HCT116 (cell line): ENCODE measurements at regions not wholly inside any gene's neighbourhood (a gene's known extent, or its start where the extent isn't known, plus 50 kb on each side); places are given as distances from the start of the nearest gene placed in this dataset.

Experiments
- ATAC-seq: fragments of 200-7000 bp; cut with Tn5 transposase; 2 replicates; pipeline ENCODE4 v1.9.1; 2020; ENCODE audit warnings: mild to moderate bottlenecking, moderate library complexity
- BruUV-seq: library from RNA; stranded (reverse); fragments of 400-500 nt; replicated peaks from 2 replicates; lab custom pipeline; 2021; lab: Mats Ljungman, UMichigan
- CTCF ChIA-PET: fragments of 300-600 bp; sonication (Branson Sonifier 250); formaldehyde crosslinking; loops from one replicate; lab custom pipeline; 2021; ENCODE audit warnings: antibody characterized with exemption; lab: Charles Lee
- POLR2A ChIA-PET: fragments of 300-600, 350-600 bp; sonication (Branson Sonifier 250); formaldehyde crosslinking; loops from one replicate; lab custom pipeline; 2021; ENCODE audit warnings: antibody characterized with exemption; lab: Charles Lee
- RAD21 ChIA-PET, 2 experiments: fragments of 300-600 bp; sonication (Branson Sonifier 250); formaldehyde crosslinking; loops; one replicate each; lab custom pipeline; 2023; ENCODE audit warnings: low total read pairs in 2 of 2; ENCODE audit not compliant: uncharacterized antibody in 2 of 2, unreplicated experiment in 2 of 2, low non-redundant PET in 1 of 2; lab: Charles Lee
- DNase-seq: peaks from one replicate; pipeline ENCODE4 v3.0.0-alpha.2; 2010; ENCODE audit warnings: low read depth, low spot score
- H2AFZ ChIP-seq: fragments of 200-600 bp; shearing (Covaris generic), sonication (generic); 2 replicates; pipeline ENCODE4 v1.6.1; 2017; ENCODE audit warnings: low read depth, mixed run types, mixed read lengths, antibody characterized with exemption, low read length; ENCODE audit not compliant: poor library complexity, severe bottlenecking
- H3K27ac ChIP-seq: 2 replicates; pipeline ENCODE4 v1.5.1; 2012; ENCODE audit warnings: low read depth, low read length
- H3K27me3 ChIP-seq: fragments of 200-600 bp; sonication (generic); 2 replicates; pipeline ENCODE4 v1.6.1; 2016; ENCODE audit warnings: mixed run types, low read length, mixed read lengths; ENCODE audit not compliant: insufficient read depth
- H3K36me3 ChIP-seq, 2 experiments: fragments of 200-500 bp in 1 of 2; fragments of 200-600 bp in 1 of 2; sonication (Bioruptor generic) in 1 of 2; sonication (generic) in 1 of 2; 2 replicates each; pipeline versions ENCODE4 v1.5.1 to v1.6.1; 2014 to 2016; ENCODE audit warnings: low read length in 2 of 2, inconsistent platforms in 1 of 2, mixed read lengths in 1 of 2, mixed run types in 1 of 2; ENCODE audit not compliant: insufficient read depth in 2 of 2, control insufficient read depth in 1 of 2
- H3K4me1 ChIP-seq, 2 experiments: fragments of 200-600 bp in 1 of 2; sonication (generic) in 1 of 2; 2 replicates each; pipeline versions ENCODE4 v1.5.1 to v1.6.1; 2012 to 2017; ENCODE audit warnings: low read length in 2 of 2, inconsistent platforms in 1 of 2, mild to moderate bottlenecking in 1 of 2, mixed read lengths in 1 of 2, mixed run types in 1 of 2, moderate library complexity in 1 of 2; ENCODE audit not compliant: insufficient read depth in 2 of 2, control insufficient read depth in 1 of 2
- H3K4me2 ChIP-seq: fragments of 200-600 bp; sonication (generic); 2 replicates; pipeline ENCODE4 v1.6.1; 2017; ENCODE audit warnings: mixed run types, low read length, mixed read lengths
- H3K4me3 ChIP-seq, 2 experiments: fragments of 200-600 bp in 1 of 2; sonication (generic) in 1 of 2; replicated peaks in 1 of 2; 2 replicates each; pipeline ENCODE4 v1.5.1; 2011 to 2016; ENCODE audit warnings: low read length in 2 of 2, control low read depth in 1 of 2, low read depth in 1 of 2, mild to moderate bottlenecking in 1 of 2, mixed read lengths in 1 of 2, mixed run types in 1 of 2
- H3K79me2 ChIP-seq: fragments of 200-600 bp; sonication (generic); 2 replicates; pipeline ENCODE4 v1.6.1; 2017; ENCODE audit warnings: mild to moderate bottlenecking, mixed run types, low read length, moderate library complexity, mixed read lengths; ENCODE audit not compliant: insufficient read depth
- H3K9ac ChIP-seq: fragments of 200-600 bp; sonication (generic); 2 replicates; pipeline ENCODE4 v1.6.1; 2016; ENCODE audit warnings: low read length, mixed read lengths
- H3K9me2 ChIP-seq: fragments of 200-600 bp; sonication (generic), shearing (Covaris generic); 2 replicates; pipeline ENCODE4 v1.6.1; 2017; ENCODE audit warnings: mixed run types, mild to moderate bottlenecking, moderate library complexity; ENCODE audit not compliant: insufficient read depth
- H3K9me3 ChIP-seq, 2 experiments: fragments of 200-500 bp in 1 of 2; fragments of 200-600 bp in 1 of 2; sonication (Bioruptor generic) in 1 of 2; sonication (generic) in 1 of 2; 2 replicates each; pipeline ENCODE4 v1.6.1; 2014 to 2017; ENCODE audit warnings: low read length in 2 of 2, mixed read lengths in 2 of 2, inconsistent platforms in 1 of 2, low read depth in 1 of 2, mild to moderate bottlenecking in 1 of 2, mixed run types in 1 of 2, moderate library complexity in 1 of 2; ENCODE audit not compliant: control insufficient read depth in 1 of 2, insufficient read depth in 1 of 2
- H4K20me1 ChIP-seq: fragments of 200-600 bp; sonication (generic), shearing (Covaris generic); 2 replicates; pipeline ENCODE4 v1.6.1; 2017; ENCODE audit warnings: mixed run types, mild to moderate bottlenecking, moderate library complexity; ENCODE audit not compliant: insufficient read depth
- CEBPB ChIP-seq: IDR thresholded peaks from 2 replicates; pipeline ENCODE4 v1.6.1; 2012; ENCODE audit warnings: low read depth
- EGR1 ChIP-seq: IDR thresholded peaks from 2 replicates; pipeline ENCODE4 v1.6.1; 2012; ENCODE audit warnings: low read depth
- ELF1 ChIP-seq: IDR thresholded peaks from 2 replicates; pipeline ENCODE4 v1.6.1; 2012; ENCODE audit warnings: low read depth, borderline replicate concordance
- EZH2 ChIP-seq: fragments of 200-600 bp; sonication (generic); IDR thresholded peaks from 2 replicates; pipeline ENCODE4 v1.6.1; 2017; ENCODE audit warnings: antibody characterized with exemption, mixed run types
- FOSL1 ChIP-seq: IDR thresholded peaks from 2 replicates; pipeline ENCODE4 v1.6.1; 2012; ENCODE audit warnings: low read depth
- MAX ChIP-seq: IDR thresholded peaks from 2 replicates; pipeline ENCODE4 v1.6.1; 2012
- POLR2A ChIP-seq: IDR thresholded peaks from 2 replicates; pipeline ENCODE4 v1.7.0; 2011; ENCODE audit warnings: borderline replicate concordance; ENCODE audit not compliant: insufficient read depth, insufficient read length; ENCODE audit errors: extremely low read depth
- RAD21 ChIP-seq: IDR thresholded peaks from 2 replicates; pipeline ENCODE4 v1.6.1; 2012; ENCODE audit warnings: low read depth, mild to moderate bottlenecking
- SIN3A ChIP-seq: IDR thresholded peaks from 2 replicates; pipeline ENCODE4 v1.6.1; 2012; ENCODE audit warnings: low read depth
- SP1 ChIP-seq: IDR thresholded peaks from 2 replicates; pipeline ENCODE4 v1.6.1; 2012; ENCODE audit warnings: low read depth
- SRF ChIP-seq: IDR thresholded peaks from 2 replicates; pipeline ENCODE4 v1.6.1; 2012; ENCODE audit warnings: low read depth
- TCF7L2 ChIP-seq: IDR thresholded peaks from 2 replicates; pipeline ENCODE4 v1.7.0; 2011; ENCODE audit warnings: borderline replicate concordance, inconsistent platforms; ENCODE audit not compliant: insufficient read depth, insufficient read length; ENCODE audit errors: extremely low read depth
- YY1 ChIP-seq: IDR thresholded peaks from 2 replicates; pipeline ENCODE4 v1.6.1; 2011; ENCODE audit warnings: low read length, low read depth, moderate library complexity, mild to moderate bottlenecking; ENCODE audit not compliant: insufficient replicate concordance; ENCODE audit errors: extremely low read depth
- ZFX ChIP-seq: fragments of 450-650 bp; IDR thresholded peaks from 2 replicates; pipeline ENCODE4 v1.6.1; 2017
- ZNF274 ChIP-seq: fragments of 200-500 bp; sonication (Bioruptor generic); IDR thresholded peaks from 2 replicates; pipeline ENCODE4 v1.6.1; 2014; ENCODE audit warnings: mild to moderate bottlenecking, low read depth, low read length, inconsistent platforms
- intact Hi-C: fragments of 100-400 bp; cut with micrococcal nuclease; formaldehyde crosslinking; loops from 2 replicates; pipeline ENCODE4 v1.10.0; 2022
- TF ChIP-seq, protein P1 (sequence below), 3 experiments: fragments of 200-600 bp in 1 of 3; sonication (generic) in 1 of 3; IDR thresholded peaks in 2 of 3; conservative IDR thresholded peaks in 1 of 3; 2 replicates each; pipeline ENCODE4 v1.5.1; 2012 to 2017; ENCODE audit warnings: low read depth in 2 of 3, low read length in 2 of 3, antibody characterized with exemption in 1 of 3, borderline replicate concordance in 1 of 3, control low read depth in 1 of 3, mild to moderate bottlenecking in 1 of 3, mixed read lengths in 1 of 3, mixed run types in 1 of 3, moderate library complexity in 1 of 3; ENCODE audit not compliant: insufficient read depth in 1 of 3
- TF ChIP-seq, protein P2 (sequence below): IDR thresholded peaks from 2 replicates; pipeline ENCODE4 v1.6.1; 2011; ENCODE audit warnings: mild to moderate bottlenecking, low read length, moderate library complexity; ENCODE audit not compliant: insufficient replicate concordance; ENCODE audit errors: extremely low read depth
- TF ChIP-seq, protein P3 (sequence below): IDR thresholded peaks from 2 replicates; pipeline ENCODE4 v1.6.1; 2012

- ChIA-PET RAD21 (no interaction called here), CTCF (no interaction called here)
These were observed 699.8 kb downstream of the TRAM1L1 start for GRCh38 chr4:116385583-116385982.

DNA sequence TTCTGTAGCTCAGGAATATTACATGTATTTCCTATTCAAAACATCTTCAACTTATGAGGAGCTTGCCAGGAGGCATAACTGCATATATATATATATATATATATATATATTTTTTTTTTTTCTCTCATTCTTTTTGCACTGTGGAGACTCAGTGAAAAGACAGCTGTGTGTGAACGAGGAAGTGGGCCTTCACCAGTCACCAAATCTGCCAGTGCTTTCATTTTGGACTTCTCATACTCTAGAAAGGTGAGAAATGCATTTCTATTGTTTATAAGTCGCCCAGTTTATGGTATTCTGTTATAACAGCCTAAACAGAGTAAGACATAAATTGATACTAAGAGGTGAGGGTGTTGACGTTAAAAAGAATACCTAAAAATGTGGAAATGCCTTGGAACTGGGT is 710.6 kb downstream of the TRAM1L1 start:
- BruUV-seq: no TSS peak
- H3K27ac ChIP-seq: no peak overlapping the region
- H3K9ac ChIP-seq: no peak overlapping the region
- H3K4me3 ChIP-seq: no peak overlapping the region
- CTCF ChIA-PET: no interaction called here
- DNase-seq (no peak), ATAC-seq (no peak)
- H3K9me3 ChIP-seq: no peaks in the 10 kb centered on the region
- no peaks in the 10 kb centered on the region for H3K27me3 ChIP-seq
- intact Hi-C loops: no loop called here
- no peaks in the 10 kb centered on the region; the same call in 1 of the 2 replicates for H3K9me2 ChIP-seq
- POLR2A ChIA-PET: no interaction called here
- H3K79me2 ChIP-seq: no peaks in the 10 kb centered on the region
- H3K36me3 ChIP-seq: no peaks in the 10 kb centered on the region
- H4K20me1 ChIP-seq: no peaks in the 10 kb centered on the region
- no peak overlapping the region for H2AFZ ChIP-seq
- H3K4me2 ChIP-seq: no peak overlapping the region
- no peaks in the 10 kb centered on the region for H3K4me1 ChIP-seq
- RAD21 ChIA-PET: no interaction called here
- TF ChIP-seq ZNF274 (no peak), ELF1 (no peak), EZH2 (no peak), MAX (no peak), RAD21 (no peak), FOSL1 (no peak), POLR2A (no peak), SRF (no peak), EGR1 (no peak), YY1 (no peak), SP1 (no peak), CEBPB (no peak)
- TF ChIP-seq, protein P1, sequence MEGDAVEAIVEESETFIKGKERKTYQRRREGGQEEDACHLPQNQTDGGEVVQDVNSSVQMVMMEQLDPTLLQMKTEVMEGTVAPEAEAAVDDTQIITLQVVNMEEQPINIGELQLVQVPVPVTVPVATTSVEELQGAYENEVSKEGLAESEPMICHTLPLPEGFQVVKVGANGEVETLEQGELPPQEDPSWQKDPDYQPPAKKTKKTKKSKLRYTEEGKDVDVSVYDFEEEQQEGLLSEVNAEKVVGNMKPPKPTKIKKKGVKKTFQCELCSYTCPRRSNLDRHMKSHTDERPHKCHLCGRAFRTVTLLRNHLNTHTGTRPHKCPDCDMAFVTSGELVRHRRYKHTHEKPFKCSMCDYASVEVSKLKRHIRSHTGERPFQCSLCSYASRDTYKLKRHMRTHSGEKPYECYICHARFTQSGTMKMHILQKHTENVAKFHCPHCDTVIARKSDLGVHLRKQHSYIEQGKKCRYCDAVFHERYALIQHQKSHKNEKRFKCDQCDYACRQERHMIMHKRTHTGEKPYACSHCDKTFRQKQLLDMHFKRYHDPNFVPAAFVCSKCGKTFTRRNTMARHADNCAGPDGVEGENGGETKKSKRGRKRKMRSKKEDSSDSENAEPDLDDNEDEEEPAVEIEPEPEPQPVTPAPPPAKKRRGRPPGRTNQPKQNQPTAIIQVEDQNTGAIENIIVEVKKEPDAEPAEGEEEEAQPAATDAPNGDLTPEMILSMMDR (IDR thresholded peaks at IDR 0.05 in 2 of 3, conservative IDR thresholded peaks at IDR 0.05 in 1 of 3; ENCODE audit: borderline replicate concordance in 1 of 3, insufficient read depth in 1 of 3, low read depth in 2 of 3, low read length in 2 of 3): no peak
- TF ChIP-seq, protein P2, sequence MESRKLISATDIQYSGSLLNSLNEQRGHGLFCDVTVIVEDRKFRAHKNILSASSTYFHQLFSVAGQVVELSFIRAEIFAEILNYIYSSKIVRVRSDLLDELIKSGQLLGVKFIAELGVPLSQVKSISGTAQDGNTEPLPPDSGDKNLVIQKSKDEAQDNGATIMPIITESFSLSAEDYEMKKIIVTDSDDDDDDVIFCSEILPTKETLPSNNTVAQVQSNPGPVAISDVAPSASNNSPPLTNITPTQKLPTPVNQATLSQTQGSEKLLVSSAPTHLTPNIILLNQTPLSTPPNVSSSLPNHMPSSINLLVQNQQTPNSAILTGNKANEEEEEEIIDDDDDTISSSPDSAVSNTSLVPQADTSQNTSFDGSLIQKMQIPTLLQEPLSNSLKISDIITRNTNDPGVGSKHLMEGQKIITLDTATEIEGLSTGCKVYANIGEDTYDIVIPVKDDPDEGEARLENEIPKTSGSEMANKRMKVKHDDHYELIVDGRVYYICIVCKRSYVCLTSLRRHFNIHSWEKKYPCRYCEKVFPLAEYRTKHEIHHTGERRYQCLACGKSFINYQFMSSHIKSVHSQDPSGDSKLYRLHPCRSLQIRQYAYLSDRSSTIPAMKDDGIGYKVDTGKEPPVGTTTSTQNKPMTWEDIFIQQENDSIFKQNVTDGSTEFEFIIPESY: no peak
- TF ChIP-seq, protein P3, sequence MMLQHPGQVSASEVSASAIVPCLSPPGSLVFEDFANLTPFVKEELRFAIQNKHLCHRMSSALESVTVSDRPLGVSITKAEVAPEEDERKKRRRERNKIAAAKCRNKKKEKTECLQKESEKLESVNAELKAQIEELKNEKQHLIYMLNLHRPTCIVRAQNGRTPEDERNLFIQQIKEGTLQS: no peak

More at GRCh38 chr4:116385583-116385982, 699.8 kb downstream of the TRAM1L1 start:
- H3K4me3 ChIP-seq: no peak overlapping the region
- no peak overlapping the region for H3K4me2 ChIP-seq
- no TSS peak for BruUV-seq
- no peaks in the 10 kb centered on the region for H3K9me3 ChIP-seq
- no peak for ATAC-seq
- no peaks in the 10 kb centered on the region for H3K9me2 ChIP-seq
- H2AFZ ChIP-seq: peak overlapping the region; percentile 46
- H3K36me3 ChIP-seq: no peaks in the 10 kb centered on the region
- H3K27ac ChIP-seq: no peak overlapping the region
- POLR2A ChIA-PET: no interaction called here
- no peak for TF ChIP-seq TCF7L2
- no peak for TF ChIP-seq SIN3A
- no peak for TF ChIP-seq SP1
- no peak for TF ChIP-seq EGR1
- no peak for TF ChIP-seq ZFX
- TF ChIP-seq, all 23 proteins: peak for 0
- H4K20me1 ChIP-seq: no peaks in the 10 kb centered on the region
- H3K27me3 ChIP-seq: no peaks in the 10 kb centered on the region
- H3K4me1 ChIP-seq: no peaks in the 10 kb centered on the region
- no peak for DNase-seq
- H3K9ac ChIP-seq: no peak overlapping the region
- no peaks in the 10 kb centered on the region for H3K79me2 ChIP-seq
- intact Hi-C loops: no loop called here
